Urothelium cell line (cell line): ENCODE measurements at regions not wholly inside any gene's neighbourhood (a gene's known extent, or its start where the extent isn't known, plus 50 kb on each side); places are given as distances from the start of the nearest gene placed in this dataset.

Source experiments
- DNase-seq: peaks from one replicate; pipeline ENCODE4 v3.0.0; 2011; ENCODE audit warnings: low spot score, mixed read lengths
- FAIRE-seq: peaks from 2 replicates; lab custom pipeline; 2011; peaks lifted over from hg19 to GRCh38; lab: Jason Lieb, UNC

GRCh38 chr1:58861506-58861905 is 77.7 kb upstream of the JUN start:
- FAIRE-seq, result no peak
- no peak for DNase-seq

DNA sequence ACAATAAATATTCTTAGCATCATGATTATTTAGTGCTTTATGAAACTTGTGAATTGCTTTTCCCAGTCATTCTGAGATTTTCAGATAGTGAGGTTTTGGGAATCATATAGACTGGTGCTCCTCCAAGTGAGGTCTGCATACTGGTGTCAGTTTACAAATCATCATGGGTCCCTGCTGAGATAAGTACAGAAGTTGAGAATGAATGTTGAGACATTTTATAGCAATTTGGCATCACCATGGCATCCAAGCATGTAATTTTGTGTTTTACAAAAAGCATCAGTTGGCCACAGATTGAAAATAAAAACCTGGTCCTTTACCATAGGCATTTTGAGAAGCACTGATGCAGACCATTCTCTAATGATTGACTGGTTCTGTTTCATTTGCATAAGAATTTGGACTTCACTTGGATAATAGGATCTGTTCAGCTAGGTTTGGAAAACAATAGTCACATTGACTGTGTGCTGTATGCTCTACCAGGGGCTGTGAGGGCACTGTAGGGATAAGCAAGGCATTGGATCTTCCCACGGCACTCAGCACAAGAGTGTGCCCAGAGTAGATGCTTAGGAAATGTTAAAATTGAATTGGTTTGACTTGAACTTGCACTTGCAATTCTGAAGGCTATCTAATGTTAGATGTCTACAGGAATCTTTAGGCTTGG is 79.0 kb upstream of the JUN start:
- FAIRE-seq, result no peak
- no peak for DNase-seq

DNA sequence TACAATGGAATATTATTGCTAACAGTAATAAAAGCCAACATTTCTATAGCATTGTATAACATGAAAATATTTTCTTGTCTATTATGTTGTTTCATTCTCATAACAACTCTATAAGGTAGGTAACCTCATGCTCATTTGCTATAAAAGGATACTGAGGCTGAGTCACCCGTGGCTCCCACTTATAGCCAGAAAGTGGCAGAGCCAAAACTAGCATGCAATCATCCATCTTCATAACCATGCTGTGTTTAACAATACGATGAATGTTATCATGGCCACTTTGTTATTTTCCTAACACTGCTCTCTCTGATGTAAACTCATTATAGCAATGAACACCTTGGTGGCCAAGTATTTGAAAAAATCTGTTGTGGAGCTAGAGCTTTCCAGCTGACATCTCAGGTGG is 80.8 kb upstream of the JUN start:
- no peak for DNase-seq
- no peak for FAIRE-seq

- FAIRE-seq (no peak), DNase-seq (no peak)
Observed at GRCh38 chr1:58866578-58866977, 82.7 kb upstream of the JUN start.

DNA sequence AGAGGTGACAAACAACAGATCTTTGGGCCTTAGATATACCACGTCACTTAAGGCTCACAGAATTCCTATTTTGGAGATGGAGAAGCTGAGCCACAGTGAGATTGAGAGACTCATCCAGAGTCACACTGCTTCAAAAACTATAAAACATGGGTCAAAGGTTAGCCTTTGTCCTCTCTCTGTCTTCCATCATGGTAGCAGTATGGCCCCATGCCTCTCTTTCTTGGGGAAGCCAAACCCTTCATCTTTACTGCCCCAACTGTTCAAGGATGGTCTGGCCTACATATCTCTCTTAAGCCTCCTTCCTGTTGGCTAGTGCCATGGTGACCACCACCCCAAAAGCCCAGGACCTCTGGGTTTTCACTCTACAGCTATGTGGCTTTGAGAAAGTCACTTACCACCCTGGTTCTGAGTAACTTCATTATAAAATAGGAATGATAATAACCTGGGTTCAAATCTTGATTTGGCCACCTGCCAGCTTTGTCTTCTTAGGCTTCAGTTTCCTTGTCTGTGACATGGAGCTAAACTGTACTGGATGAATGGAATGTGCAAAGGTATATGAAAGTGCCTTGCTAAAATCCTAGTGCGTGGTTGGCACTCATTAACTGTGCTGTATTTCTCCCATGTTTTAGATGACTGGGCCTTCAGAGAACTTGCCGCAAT is 85.9 kb upstream of the JUN start:
- FAIRE-seq (no peak), DNase-seq (no peak)

DNA sequence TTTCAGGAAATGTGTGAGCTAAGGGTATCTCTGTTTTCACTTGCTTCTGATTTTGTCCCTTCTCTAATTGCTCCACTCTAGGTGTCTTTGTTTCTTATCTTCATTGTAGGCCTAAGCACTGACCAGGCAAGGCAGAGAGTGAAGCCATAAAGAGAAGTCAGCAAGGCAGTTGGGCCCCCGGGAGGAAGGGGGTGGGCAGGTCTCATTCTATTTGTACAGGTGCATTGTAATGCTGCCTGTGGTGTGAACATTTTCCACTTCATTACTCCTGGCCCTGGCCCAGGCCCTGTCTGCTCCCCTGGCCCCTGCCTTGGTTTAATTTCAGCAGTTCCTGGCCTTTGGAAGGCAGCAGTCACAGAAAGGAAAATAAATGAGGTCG is 86.4 kb upstream of the JUN start:
- no peak for FAIRE-seq

DNA sequence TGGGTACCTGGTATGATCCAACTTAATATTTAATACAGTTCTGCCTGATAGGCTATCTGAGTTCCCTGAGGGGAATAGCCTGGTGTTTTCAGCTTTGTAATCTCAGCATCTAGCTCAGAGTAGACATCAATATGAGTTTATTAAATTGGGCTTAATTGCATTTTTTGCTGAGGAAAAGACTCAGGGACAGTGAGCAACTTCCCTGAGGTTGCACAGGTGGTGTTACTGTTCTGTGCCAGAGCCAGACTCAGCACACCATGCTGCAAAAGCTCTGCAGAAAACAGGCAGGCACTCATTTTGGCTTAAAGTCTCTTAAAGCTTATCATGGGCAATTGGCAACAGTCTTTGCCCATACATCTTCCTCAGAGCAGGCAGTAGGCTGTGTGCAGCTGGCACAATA is 90.5 kb upstream of the JUN start:
- DNase-seq, result no peak
- FAIRE-seq, result no peak

More for the DNA sequence above, 86.4 kb upstream of the JUN start:
- no peak for DNase-seq

DNA sequence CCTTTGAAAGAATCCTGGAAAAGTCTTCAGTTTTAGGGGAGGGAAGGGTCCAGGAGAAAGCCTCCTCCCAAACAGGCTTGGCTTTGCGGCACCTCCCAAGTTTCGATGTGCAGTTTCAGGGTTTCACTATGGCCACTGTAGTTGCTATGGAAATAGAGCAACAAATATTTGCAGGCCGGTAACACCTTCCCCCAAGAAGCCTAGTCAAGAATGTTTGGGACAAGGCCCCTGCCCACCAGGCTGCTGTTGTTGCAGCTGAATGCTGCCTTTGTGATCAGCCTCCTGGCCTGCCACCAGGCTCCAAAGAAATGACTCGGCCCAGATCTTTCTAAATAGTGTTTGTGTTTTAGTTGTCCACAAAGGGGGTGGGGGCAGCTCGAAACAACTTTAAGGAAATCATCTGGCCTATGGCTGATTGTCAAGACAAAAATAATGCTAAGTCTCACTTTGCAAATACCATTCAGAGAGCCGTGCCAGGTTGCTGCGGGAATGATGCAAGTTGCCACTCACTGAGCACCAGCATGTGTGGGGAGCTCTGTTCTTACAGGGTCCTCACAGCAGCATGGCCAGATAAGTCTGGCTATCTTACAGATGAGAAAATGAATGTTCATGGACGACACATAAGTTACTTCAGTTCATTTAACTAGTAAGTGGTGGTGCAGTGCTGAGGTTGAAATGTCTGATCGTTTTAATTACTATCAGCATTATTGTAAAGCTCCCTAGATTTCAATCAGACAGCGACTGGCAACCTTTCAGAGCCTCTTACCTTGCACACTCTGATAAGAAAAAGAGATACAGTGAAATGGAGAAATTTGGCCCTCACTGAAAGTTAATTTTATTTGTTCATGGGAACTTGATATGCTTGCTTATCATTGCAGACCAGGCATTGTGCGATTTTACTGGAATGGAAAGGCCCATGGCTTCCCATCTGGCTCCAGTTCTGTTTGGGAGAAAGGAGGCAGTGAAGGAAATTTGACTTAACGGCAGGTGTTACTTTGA is 91.2 kb upstream of the JUN start:
- DNase-seq, result peak; percentile 69
- no peak for FAIRE-seq

DNA sequence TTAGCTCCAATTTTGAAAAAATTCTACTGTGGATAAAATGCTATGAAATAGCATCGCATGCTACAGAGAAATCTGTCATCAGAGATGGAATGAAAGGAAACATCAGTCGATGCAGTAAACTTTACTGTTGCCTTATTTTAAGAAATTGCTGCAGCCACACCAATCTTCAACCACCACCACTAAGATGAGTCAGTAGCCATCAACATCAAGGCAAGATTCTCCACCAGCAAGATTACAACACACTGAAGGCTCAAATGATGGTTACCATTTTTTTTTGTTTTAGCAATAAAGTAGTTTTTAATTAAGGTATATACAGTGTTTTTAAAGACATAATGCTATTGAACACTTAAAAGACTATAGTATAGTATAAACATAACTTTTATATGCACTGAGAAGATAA is 95.6 kb upstream of the JUN start:
- FAIRE-seq (no peak), DNase-seq (no peak)

- FAIRE-seq (no peak), DNase-seq (no peak)
Observed at GRCh38 chr1:58880592-58880991, 96.7 kb upstream of the JUN start.

DNA sequence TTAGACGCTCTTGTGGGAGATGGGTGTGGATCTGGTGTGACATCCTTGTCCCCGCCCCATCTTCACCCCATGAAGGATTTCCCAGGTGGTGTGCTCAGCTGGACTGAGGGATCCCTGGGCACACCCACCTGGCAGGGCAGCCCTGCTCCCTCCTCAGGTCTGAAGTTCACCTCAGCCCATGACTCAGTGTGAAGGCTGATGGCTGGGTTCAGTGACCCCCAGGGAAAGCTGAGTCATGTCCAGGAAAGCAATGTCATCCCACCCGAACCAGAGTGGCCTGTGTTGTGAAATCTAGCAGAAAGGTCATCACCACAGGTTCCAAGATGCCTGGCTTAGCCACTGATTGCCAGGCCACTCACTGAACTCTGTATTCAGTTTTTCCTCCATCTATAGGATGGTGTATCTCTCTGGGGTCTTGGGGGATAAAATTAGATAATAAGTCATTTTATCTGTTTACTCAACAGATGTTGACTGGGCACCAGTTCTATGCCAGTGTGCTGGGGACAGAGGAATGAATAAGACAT is 97.7 kb upstream of the JUN start:
- DNase-seq (peak; percentile 50), FAIRE-seq (no peak)

- FAIRE-seq (no peak), DNase-seq (no peak)
Observed at GRCh38 chr1:58882322-58882948, 98.6 kb upstream of the JUN start.

DNA sequence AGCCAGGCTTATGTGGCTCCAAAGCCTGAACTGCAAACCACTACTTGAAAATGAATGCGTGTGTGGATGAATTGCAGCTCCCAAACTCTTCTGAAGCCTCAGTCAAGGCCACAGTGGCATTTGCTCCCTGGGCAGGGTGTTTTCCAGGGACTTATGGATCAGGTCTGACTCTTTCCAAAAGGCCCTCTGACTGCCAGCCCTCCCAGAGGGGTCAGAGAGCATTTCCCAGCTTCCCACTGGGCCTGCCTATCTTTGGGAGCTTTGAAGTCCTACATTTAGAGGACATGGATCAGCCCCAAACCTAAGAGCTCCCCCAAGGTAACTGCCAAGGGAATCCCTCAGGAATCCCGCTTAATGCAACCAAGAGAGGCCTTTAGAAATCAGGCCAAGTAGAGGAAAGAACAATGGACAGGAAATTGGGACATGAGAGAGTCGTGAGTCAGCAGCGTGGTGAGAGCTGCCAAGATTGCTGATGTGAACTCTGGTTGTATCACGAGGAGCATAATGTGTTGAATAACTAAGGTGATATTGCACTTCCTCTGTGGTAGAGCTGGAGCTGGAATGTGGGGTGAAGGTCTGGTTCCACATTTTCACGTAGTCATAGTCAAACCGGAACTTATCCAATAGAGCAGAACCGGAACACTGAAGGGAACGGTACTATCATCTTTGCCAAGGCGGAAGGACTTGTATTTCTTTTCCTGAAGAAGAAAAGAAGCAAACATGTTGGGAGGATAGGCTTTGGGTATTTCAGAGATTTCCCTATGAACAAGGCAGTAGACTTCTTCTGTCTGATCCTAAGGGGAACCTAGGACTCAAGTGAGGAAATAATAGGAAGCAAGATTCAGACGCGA is 99.4 kb upstream of the JUN start:
- FAIRE-seq (peak; percentile 73), DNase-seq (peak; percentile 80)

DNA sequence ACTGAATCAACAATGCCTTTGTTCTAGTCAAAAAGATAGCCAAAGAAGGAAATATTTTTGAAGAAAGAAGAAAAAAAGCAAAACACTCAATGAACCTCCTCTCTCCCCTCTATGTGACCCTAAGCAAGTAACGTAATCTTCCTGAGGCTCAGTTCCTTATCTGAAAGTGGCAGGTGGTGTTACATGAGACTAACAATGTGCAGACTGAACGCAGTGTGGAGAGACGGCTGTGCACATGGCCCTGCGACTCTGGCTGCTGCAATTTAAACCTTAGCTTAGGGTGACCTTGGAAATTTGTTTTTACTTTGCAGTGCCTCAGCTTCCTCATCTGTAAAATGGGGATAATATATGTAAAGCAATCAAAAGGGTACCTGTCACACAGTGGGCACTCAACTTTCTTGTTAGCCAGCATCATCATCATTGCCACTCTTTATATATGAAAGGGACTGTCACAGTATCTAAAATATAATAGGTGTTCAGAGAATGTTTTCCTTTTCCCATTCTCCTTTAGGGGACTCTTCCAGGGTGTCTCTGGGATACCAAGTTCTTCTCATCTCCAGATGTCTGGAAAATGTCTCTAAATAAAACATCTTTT is 100.1 kb upstream of the JUN start:
- FAIRE-seq (no peak), DNase-seq (no peak)

GRCh38 chr1:58884706-58885661 is 101.1 kb upstream of the JUN start:
- no peak for DNase-seq
- FAIRE-seq, result no peak

DNA sequence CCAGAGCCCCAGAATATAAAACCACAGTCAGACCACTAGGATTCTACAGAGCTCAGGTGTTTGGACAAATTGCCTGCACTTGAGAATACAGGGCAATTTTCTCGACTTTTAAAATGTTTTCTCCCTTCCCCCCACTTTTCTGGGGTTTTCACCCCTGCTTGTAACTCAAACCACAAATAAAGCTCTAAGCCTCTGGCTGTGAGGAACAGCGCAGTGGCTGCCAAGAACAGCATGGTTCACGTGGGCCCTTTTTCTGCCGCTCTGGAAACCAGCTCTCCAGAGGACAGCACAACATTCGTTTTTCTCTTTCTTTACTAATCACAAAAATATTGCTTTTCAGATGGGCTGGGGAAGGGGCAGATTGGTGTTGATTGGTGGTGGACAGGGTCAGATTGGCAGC is 102.2 kb upstream of the JUN start:
- DNase-seq, result no peak
- FAIRE-seq, result no peak

GRCh38 chr1:58886611-58887010 is 102.8 kb upstream of the JUN start:
- no peak for DNase-seq
- FAIRE-seq, result no peak

GRCh38 chr1:58887059-58887458 is 103.2 kb upstream of the JUN start:
- no peak for FAIRE-seq

GRCh38 chr1:58888833-58889232 is 105.0 kb upstream of the JUN start:
- DNase-seq (no peak), FAIRE-seq (no peak)

More at GRCh38 chr1:58887059-58887458, 103.2 kb upstream of the JUN start:
- DNase-seq, result no peak
